ENCODE measurements at regions not wholly inside any gene's neighbourhood (a gene's known extent, or its start where the extent isn't known, plus 50 kb on each side); places are given as distances from the start of the nearest gene placed in this dataset.

DNA sequence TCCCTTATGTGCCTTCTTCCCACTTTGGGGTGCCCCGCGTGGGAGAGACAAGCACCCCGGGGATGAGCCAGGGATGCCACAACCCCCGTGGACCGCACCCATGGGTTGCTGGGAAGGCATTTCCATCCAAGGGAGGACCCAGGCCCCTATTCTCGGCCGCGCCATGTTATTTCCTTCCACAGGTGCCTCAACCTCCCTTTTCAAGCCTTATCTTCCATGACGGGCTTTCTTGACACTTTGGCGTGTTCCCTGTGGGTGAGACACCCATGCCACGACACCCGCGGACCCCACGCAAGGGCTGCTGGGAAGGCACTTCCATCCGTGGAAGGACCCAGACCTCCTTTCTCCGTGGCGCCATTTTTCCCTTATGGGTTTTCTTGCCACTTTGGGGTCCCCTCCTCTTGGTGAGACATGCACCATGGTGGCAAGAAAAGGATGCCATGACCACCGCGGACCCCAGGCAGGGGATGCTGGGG is 269.2 kb downstream of the ALG10 start:
- no peak for DNase-seq (ENCODE audit: low spot score)

DNA sequence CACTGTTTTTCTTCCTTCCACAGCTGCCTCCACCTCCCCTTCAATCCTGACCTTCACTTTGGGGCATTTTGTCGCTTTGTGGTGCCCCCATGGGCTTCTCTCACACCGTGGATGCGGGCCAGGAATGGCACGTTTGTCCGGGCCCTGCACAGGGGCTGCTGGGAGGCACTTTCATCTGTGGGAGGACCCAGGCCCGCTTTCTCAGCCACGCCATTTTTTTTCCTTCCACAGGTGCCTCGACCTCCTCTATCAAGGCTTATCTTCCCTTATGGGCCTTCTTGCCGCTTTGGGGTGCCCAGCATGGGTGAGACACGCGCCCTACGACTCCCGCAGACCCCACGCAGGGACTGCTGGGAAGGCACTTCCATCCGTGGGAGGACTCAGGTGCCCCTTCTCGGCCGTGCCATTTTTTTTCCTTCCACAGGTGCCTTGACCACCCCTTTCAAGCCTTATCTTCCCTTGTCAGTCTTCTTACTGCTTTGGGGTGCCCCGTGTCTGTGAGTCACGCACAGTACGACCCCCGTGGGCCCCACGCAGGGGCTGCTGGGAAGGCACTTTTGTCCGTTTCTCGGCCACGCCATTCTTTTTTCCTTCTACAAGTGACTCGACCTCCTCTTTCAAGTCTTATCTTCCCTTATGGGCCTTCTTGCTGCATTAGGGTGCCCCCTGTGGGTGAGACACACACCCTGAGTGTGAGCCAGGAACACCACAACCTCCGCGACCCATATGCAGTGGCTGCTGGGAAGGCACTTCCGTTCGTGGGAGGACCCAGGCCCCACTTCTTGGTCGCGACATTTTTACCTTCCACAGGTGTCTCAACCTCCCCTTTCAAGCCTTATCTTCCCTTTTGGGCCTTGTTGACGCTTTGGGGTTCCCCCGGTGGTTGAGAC is 270.7 kb downstream of the ALG10 start:
- no peak for DNase-seq (ENCODE audit: low spot score)

DNA sequence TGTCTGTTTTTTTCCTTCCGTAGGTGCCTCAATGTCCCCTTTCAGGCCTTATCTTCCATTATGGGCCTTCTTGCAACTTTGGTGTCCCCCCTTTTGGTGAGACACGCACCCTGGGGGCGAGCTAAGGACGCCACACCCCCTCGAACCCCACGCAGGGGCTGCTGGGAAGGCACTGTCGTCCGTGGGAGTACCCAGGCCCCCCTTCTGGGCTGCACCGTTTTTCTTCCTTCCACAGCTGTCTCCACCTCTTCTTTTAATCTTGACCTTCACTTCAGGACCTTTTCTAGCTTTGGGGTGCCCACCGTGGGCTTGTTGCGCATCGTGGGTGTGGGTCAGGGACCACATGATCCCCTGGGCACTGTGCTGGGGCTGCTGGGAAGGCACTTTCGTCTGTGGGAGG is 271.8 kb downstream of the ALG10 start:
- no peak for DNase-seq (ENCODE audit: low spot score)

DNA sequence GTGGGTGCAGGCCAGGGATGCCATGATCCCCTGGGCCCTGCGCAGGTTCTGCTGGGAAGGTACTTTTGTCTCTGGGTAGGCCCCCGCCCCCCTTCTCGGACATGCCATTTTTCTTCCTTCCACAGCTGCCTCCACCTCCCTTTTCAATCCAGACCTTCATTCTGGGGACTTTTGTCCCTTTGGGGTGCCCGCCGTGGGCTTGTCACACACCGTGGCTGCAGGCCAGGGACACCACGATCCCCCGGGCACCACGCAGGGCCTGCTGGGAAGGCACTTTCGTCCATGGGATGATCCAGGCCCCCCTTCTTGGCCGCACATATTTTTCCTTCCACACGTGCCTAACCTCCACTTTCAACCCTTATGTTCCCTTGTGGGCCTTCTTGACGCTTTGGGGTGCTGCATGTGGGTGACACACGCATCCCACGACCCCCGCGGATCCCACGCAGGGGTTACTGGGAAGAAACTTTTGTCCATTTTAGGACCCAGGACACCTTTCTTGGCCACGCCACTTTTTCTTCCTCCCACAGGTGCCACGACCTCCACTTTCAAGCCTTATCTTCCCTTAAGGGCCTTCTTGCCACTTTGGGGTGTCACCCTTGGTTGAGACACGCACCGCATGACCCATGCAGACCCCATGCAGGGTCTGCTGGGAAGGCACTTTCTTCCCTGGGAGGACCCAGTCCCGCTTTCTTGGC is 272.5 kb downstream of the ALG10 start:
- no peak for DNase-seq (ENCODE audit: low spot score)

DNA sequence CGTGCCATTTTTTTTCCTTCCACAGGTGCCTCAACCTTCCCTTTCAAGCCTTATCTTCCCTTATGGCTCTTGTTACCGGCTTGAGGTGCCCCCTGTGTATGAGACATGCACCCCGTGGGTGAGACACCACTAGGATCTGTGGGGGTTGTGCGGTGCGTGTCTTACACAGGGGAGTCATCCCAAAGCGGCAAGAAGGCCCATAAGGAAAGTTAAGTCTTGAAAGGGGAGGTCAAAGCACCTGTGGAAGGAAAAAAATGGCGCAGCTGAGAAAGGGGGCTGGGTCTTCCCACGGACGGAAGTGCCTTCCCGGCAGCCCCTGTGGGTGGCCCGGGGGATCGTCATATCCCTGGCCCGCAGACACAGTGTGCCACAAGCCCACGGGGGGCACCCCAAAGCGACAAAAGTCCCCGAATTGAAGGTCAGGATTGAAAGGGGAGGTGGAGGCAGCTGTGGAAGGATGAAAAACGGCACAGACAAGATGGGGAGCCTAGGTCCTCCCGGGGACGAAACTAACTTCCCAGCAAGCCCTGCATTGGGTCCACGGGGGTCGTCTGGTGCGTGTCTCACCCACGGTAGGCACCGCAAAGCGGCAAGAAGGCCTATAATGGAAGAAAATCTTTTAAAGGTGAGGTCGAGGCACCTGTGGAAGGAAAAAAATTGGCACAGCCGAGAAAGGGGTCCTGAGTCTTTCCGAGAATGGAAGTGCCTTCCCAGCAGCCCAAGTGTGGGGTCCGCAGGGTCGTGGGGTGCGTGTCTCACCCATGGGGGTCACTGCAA is 273.3 kb downstream of the ALG10 start:
- DNase-seq (ENCODE audit: low spot score): no peak

DNA sequence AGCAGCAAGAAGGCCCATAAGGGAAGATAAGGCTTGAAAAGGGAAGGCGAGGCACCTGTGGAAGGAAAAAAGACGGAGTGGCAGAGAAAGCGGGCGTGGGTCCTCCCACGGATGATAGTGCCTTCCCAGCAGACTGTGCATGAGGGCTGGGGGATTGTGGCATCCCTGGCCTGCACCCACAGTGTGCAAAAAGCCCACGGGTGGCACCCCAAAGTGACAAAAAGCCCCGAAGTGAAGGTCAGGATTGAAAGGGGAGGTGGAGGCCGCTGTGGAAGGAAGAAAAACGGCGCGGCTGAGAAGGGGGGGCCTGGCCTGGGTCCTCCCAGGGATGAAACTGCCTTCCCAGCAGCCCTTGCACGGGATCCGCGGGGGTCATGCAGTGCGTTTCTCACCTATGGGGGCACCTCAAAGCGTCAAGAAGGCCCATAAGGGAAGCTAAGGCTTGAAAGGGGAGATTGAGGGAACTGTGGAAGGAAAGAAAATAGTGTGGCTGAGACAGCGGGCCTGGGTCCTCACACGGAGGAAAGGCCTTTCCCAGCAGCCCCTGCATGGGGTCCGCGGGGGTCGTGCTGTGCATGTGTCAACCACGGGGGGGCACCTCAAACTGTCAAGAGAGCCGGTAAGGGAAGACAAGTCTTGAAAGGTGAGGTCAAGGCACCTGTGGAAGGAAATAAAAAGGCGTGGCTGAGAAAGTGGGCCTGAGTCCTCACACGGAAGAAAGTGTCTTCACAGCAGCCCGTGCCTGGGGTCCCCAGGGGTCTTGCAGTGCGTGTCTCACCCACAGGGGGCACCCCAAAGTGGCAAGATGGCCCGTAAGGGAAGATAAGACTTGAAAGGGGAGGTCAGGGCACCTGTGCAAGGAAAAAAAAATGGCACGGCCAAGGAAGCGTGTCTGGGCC is 274.1 kb downstream of the ALG10 start:
- no peak for DNase-seq (ENCODE audit: low spot score)

DNA sequence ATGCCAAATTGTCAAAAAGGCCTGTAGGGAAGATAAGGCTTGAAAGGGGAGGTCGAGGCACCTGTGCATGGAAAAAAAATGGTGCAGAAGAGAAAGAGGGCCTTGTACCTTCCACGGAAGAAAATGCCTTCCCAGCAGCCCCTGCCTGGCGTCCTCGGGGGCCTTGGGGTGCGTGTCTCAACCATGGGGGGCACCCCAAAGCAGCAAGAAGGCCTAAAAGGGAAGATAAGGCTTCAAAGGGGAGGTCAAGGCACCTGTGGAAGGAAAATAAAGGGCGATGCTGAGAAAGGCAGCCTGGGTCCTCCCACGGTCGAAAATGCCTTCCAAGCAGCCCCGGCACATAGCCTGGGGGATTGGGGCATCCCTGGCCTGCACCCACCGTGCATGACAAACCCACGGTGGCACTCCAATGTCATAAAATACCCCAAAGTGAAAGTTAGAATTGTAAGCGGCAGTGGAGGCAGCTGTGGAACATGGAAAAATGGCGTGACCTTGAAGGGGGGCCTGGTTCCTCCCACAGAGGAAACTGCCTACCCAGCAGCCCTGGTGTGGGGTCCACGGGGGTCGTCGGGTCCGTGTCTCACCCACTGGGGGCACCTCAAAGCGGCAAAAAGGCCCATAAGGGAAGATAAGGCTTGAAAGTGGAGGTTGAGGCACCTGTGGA is 275.0 kb downstream of the ALG10 start:
- DNase-seq (ENCODE audit: low spot score): no peak

DNA sequence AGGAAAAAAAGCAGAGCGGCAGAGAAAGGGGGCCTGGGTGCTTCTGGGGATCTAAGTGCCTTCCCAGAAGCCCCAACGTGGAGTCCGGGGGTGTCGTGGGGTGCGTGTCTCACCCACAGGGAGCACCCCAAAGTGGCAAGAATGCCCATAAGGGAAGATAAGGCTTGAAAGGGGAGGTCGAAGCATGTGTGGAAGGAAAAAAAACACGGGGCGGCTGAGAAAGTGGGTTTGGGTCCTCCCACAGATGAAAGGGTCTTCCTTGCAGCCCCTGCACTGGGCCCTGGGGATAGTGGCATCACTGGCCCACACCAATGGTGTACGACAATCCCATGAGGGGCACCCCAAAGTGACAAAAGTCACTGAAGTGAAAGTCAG is 275.5 kb downstream of the ALG10 start:
- DNase-seq (ENCODE audit: low spot score): no peak

DNA sequence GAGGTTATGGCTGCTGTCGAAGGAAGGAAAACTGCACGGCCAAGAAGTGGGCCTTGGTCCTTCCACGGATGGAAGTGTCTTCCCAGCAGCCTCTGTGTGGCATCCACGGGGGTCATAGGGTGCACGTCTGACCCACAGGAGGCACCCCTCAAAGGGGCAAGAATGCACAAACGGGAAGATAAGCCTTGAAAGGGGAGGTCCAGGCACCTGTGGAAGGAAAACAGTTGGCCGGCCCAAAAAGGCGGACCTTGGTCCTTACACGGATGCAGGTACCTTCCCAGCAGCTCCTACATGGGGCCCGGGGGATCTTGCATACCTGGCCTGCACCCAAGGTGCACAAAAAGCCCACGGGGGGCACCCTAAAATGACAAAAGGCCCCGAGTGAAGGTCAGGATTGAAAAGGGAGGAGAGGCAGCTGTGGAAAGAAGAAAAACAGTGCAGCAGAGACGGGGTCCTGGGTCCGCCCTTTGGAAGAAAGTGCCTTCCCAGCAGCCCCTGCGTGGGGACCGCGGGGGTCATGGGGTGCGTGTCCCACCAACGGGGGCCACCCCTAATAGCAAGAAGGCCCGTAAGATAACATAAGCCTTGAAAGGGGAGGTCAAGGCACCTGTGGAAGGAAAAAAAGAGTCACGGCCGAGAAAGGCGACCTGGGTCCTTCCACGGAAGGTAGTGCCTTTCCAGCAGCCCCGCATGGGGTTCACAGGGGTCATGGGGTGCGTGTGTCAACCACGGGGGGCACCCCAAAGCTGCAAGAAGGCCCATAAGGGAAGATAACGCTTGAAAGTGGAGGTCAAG is 276.1 kb downstream of the ALG10 start:
- no peak for DNase-seq (ENCODE audit: low spot score)

DNA sequence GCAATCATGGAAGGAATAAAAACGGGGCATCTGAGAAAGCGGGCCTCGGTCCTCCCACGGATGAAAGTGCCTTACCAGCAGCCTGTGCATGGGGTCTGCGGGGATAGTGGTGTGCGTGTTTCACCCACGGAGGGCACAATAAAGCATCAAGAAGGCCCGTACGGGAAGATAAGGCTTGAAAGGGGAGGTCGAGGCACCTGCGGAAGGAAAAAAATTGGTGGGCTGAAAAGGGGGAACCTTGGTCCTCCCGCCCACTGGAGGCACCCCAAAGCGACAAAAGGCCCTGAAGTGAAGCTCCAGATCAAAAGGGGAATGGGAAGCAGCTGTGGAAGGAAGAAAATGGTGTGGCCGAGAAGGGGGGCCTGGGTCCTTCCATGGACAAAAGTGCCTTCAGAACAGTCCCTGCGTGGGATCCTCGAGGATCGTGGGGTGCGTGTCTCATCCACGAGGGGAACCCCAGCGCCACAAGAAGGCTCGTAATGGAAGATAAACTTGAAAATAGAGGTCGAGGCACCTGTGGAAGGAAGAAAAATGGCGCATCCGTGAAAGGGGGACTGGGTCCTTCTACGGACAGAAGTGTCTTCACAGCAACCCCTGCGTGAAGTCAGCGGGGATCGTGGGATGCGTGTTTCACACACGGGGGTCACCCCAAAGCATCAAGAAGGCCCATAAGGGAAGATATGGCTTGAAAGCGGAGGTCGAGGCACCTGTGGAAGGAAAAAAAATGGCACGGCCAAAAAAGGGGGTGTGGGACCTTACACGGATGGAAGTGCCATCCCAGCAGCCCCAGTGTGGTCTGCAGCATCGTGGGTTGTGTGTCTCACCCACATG is 276.9 kb downstream of the ALG10 start:
- DNase-seq (ENCODE audit: low spot score): no peak

DNA sequence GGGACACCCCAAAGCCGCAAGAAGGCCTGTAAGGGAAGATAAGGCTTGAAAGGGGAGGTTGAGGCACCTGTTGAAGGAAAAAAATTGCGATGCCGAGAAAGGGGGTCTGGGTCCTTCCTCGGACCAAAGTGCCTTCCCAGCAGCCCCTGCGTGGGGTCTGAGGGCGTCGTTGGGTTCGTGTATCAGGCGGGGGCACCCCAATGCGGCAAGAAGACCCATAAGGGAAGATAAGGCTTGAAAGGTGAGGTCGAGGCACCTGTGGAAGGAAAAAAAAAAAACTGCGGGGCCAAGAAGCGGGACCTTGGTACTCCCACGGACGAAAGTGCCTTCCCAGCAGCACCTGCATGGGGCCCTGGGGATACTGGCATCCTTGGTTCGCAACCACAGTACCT is 277.5 kb downstream of the ALG10 start:
- DNase-seq (ENCODE audit: low spot score): no peak

DNA sequence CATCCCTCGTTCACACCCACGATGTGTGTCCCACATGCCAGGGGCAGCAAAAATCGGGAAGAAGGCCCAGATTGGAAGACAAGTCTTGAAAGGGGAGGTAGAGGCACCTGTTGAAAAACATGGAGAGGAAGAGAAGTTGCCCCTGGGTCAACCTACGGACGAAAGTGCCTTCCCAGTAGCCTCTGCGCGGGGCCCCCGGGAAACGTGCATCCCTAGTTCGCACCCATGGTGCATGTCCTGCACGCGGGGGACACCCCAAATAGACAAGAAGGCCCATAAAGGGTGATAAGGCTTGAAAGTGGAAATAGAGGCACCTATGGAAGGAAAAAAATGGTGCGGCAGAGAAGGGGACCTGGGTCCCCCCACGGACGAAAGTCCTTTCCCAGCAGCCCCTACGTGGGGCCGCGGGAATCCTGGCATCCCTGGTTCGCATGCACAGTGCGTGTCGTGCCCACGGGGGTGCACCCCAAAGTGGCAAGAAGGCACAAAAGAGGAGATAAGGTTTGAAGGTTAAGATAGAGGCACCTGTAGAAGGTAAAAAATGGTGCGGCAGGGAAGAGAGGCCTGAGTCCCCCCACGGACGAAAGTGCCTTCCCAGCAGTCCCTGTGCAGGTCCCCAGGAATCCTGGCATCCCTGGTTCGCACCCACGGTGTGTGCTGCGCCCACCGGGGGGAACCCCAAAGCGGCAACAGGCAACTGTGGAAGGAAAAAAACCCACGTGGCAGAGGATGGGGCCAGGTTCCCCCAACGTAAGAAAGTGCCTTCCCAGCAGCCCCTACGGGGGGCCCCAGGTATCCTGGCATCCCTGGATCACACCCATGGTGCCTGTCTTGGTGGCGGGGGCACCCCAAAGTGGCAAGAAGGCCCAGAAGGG is 278.3 kb downstream of the ALG10 start:
- no peak for DNase-seq (ENCODE audit: low spot score)

DNA sequence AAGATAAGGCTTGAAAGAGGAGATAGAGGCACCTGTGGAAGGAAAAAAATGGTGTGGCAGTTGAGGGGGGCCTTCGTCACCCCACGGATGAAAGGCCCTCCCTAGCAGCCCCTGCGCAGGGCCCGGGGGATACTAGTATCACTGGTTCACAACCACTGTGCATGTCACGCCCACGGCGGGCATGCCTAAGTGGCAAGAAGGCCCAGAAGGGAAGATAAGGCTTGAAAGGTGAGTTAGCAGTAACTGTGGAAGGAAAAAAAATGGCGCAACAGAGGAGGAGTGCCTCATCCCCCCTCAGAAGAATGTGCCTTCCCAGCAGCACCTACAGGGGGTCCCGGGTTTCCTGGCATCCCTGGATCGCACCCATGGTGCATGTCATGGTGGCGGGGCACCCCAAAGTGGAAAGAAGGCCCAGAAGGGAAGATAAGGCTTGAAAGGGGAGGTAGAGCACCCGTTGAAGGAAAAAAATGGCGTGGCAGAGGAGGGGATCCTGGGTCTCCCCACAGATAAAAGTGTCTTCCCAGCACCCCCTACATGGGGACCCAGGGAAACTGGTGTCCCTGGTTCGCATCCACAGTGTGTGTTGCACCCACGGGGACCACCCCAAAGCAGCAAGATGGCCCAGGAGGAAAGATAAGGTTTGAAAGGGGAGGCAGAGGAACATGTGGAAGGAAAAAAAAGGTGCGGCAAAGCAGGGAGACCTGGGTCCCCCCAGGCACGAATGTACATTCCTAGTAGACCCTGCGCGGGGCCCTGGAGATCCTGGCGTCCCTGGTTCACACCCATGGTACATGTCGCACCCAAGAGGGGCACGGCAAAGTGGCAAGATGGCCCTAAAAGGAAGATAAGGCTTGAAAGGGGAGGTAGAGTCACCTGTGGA is 279.2 kb downstream of the ALG10 start:
- no peak for DNase-seq (ENCODE audit: low spot score)

DNA sequence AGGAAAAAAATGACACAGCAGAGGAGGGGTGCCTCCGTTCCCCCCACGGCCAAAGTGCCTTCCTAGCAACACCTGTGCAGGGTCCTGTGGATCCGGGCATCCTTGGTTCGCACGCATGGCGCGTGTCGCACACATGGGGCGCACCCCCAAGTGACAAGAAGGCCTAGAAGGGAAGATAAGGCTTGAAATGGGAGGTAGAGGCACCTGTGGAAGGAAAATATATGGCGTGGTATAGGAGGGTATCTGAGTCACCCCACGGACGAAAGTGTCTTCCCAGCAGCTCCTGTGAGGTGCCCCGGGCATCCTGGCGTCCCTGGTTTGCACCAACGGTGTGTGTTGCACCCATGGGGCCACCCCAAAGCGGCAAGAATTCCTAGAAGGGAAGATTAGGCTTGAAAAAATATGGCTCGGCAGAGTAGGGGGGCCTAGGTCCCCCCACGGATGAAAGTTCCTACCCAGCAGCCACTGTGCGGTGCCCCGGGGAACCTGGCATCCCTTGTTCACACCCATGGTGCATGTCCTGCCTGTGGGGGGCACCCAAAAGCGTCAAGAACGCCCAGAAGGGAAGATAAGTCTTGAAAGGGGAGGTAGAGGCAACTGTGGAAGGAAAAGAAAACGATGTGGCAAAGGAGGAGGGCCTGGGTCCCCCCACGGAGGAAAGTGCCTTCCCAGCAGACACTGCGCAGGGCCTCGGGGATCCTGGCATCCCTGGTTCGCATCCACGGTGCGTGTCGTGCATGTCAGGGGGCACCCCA is 280.0 kb downstream of the ALG10 start:
- DNase-seq (ENCODE audit: low spot score): no peak

DNA sequence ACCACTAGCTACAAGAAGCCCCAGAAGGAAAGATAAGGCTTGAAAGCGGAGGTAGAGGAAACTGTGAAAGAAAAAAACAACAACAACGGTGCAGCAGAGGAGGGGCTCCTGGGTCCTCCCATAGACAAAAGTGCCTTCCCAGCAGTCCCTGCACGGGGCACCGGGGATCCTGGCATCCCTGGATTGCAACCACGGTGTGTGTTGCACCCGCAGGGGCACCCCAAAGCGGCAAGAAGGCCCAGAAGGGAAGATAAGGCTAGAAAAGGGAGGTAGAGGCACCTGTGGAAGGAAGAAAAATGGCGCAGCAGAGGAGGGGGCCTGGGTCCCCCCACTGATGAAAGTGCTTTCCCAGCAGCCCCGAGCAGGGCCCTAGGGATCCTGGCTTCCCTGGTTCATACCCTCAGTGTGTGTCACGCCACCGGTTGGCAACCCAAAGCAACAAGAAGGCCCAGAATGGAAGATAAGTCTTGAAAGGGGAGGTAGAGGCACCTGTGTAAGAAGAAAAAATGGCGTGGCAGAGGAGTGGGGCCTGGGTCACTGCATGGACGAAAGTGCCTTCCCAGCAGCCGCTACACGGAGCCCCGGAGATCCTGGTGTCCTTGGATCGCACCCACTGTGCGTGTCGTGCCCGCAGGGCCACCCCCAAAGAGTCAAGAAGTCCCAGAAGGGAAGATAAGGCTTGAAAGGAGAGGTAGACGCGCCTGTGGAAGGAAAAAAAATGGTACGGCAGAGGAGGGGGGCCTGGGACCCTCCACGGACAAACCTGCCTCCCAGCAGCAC is 281.0 kb downstream of the ALG10 start:
- no peak for DNase-seq (ENCODE audit: low spot score)

DNA sequence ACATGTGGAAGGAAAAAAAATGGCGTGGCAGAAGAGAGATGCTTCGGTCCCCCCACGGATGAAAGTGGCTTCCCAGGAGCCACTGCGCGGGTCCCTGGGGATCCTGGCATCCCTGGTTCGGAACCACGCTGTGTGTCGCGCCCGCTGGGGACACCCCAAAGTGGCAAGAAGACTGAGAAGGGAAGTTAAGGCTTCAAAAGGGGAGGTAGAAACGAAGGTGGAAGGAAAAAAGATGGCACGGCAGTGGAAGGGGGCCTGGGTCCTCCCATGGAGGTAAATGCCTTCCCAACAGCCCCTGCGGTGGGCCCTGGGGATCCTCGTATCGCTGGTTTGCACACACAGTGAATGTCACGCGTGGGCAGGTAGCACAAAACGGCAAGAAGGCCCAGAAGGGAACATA is 281.7 kb downstream of the ALG10 start:
- no peak for DNase-seq (ENCODE audit: low spot score)

Measured in activated CD4-positive, alpha-beta T cell treated with anti-CD3 and anti-CD28 coated beads, Interleukin-2, Interleukin-4, amounts not matched to agents 100 ng/mL and 50 ng/mL, durations not matched to agents 16 hours and 8 hours (primary cell).